H1 (cell line): ENCODE measurements at regions not wholly inside any gene's neighbourhood (a gene's known extent, or its start where the extent isn't known, plus 50 kb on each side); places are given as distances from the start of the nearest gene placed in this dataset.

Experiments used
- CTCF ChIA-PET: fragments of 300-600 bp; sonication (Branson Sonifier 250); formaldehyde crosslinking; loops from one replicate; lab custom pipeline; 2021; ENCODE audit not compliant: partially characterized antibody; lab: Charles Lee
- POLR2A ChIA-PET: fragments of 300-600 bp; sonication (Branson Sonifier 250); formaldehyde crosslinking; loops from one replicate; lab custom pipeline; 2021; ENCODE audit warnings: inconsistent platforms; ENCODE audit not compliant: partially characterized antibody; lab: Charles Lee
- DNase-seq, 2 experiments: peaks; one replicate each; pipeline versions ENCODE4 v3.0.0 to v3.0.0-alpha.2; 2010 to 2022; ENCODE audit warnings: low spot score in 2 of 2, low read depth in 1 of 2, mixed read lengths in 1 of 2
- FAIRE-seq: peaks from 2 replicates; lab custom pipeline; 2011; peaks lifted over from hg19 to GRCh38; lab: Jason Lieb, UNC
- H2AFZ ChIP-seq: 2 replicates; pipeline ENCODE4 v1.8.1; 2012; ENCODE audit warnings: low read length, inconsistent platforms
- H2AK5ac ChIP-seq: 2 replicates; pipeline ENCODE4 v1.6.1; 2013; ENCODE audit warnings: low read depth, low read length
- H2BK120ac ChIP-seq: replicated peaks from 2 replicates; pipeline ENCODE3; 2013; ENCODE audit warnings: low read depth, low read length, inconsistent platforms
- H2BK12ac ChIP-seq: 2 replicates; pipeline ENCODE4 v1.6.1; 2013; ENCODE audit warnings: low read depth, low read length
- H2BK15ac ChIP-seq: 2 replicates; pipeline ENCODE4 v1.6.1; 2013; ENCODE audit warnings: low read length
- H2BK20ac ChIP-seq: 2 replicates; pipeline ENCODE4 v1.6.1; 2013; ENCODE audit warnings: low read length
- H2BK5ac ChIP-seq: 2 replicates; pipeline ENCODE4 v1.6.1; 2013; ENCODE audit warnings: low read depth, low read length
- H3K14ac ChIP-seq: 2 replicates; pipeline ENCODE4 v1.6.1; 2013; ENCODE audit warnings: inconsistent platforms; ENCODE audit not compliant: insufficient read length
- H3K18ac ChIP-seq: 2 replicates; pipeline ENCODE4 v1.6.1; 2013; ENCODE audit warnings: low read length; ENCODE audit errors: extremely low read depth
- H3K23ac ChIP-seq: 2 replicates; pipeline ENCODE4 v1.6.1; 2013; ENCODE audit warnings: inconsistent platforms; ENCODE audit not compliant: insufficient read length
- H3K23me2 ChIP-seq: 2 replicates; pipeline ENCODE4 v1.6.1; 2013; ENCODE audit warnings: low read depth, low read length
- H3K27ac ChIP-seq: 2 replicates; pipeline ENCODE4 v1.6.1; 2011; ENCODE audit warnings: low read depth, low read length, inconsistent platforms
- H3K27me3 ChIP-seq, 4 experiments: replicated peaks in 1 of 4; 1 replicate in 1 of 4; 2 replicates in 3 of 4; pipeline versions ENCODE4 v1.6.1 to v1.8.1; 2011 to 2013; ENCODE audit warnings: low read length in 3 of 4, mild to moderate bottlenecking in 3 of 4, inconsistent platforms in 2 of 4, mixed read lengths in 2 of 4, moderate library complexity in 1 of 4; ENCODE audit not compliant: control insufficient read depth in 3 of 4, insufficient read depth in 3 of 4; ENCODE audit errors: extremely low read depth in 1 of 4
- H3K36me3 ChIP-seq, 4 experiments: 2 replicates each; pipeline versions ENCODE4 v1.6.1 to v1.8.1; 2011 to 2013; ENCODE audit warnings: mild to moderate bottlenecking in 4 of 4, low read length in 3 of 4, moderate library complexity in 2 of 4, control low read depth in 1 of 4, inconsistent platforms in 1 of 4; ENCODE audit not compliant: insufficient read depth in 4 of 4, control insufficient read depth in 2 of 4
- H3K4ac ChIP-seq: replicated peaks from 2 replicates; pipeline ENCODE3; 2013; ENCODE audit warnings: low read length, low read depth, mixed read lengths, inconsistent platforms; ENCODE audit not compliant: insufficient read length
- H3K4me1 ChIP-seq, 4 experiments: replicated peaks in 1 of 4; 1 replicate in 1 of 4; 2 replicates in 3 of 4; pipeline versions ENCODE4 v1.6.1 to v1.8.1; 2011 to 2013; ENCODE audit warnings: low read length in 3 of 4, inconsistent platforms in 2 of 4, mixed read lengths in 1 of 4; ENCODE audit not compliant: insufficient read depth in 4 of 4, control insufficient read depth in 3 of 4
- H3K4me2 ChIP-seq, 2 experiments: 2 replicates each; pipeline versions ENCODE4 v1.6.1 to v1.8.1; 2011 to 2013; ENCODE audit warnings: low read depth in 2 of 2, low read length in 2 of 2, control low read depth in 1 of 2, inconsistent platforms in 1 of 2, mild to moderate bottlenecking in 1 of 2; ENCODE audit not compliant: insufficient read depth in 1 of 2
- H3K4me3 ChIP-seq, 4 experiments: fragments of 200-600, 300-600 bp in 1 of 4; sonication (generic), shearing (Covaris generic), sonication (Bioruptor Twin) in 1 of 4; 2 replicates each; pipeline versions ENCODE4 v1.5.1 to v1.8.1; 2011 to 2016; ENCODE audit warnings: low read length in 4 of 4, low read depth in 3 of 4, control low read depth in 2 of 4, inconsistent platforms in 2 of 4, mild to moderate bottlenecking in 2 of 4, mixed read lengths in 1 of 4, moderate library complexity in 1 of 4; ENCODE audit not compliant: insufficient read depth in 2 of 4; ENCODE audit errors: extremely low read depth in 1 of 4
- H3K56ac ChIP-seq: replicated peaks from 2 replicates; pipeline ENCODE3; 2013; ENCODE audit warnings: low read depth, mild to moderate bottlenecking, mixed read lengths, low read length, inconsistent platforms; ENCODE audit not compliant: insufficient read length
- H3K79me1 ChIP-seq: 2 replicates; pipeline ENCODE4 v1.6.1; 2013; ENCODE audit warnings: low read depth, low read length, control low read depth
- H3K79me2 ChIP-seq, 2 experiments: 2 replicates each; pipeline versions ENCODE4 v1.6.1 to v1.8.1; 2012 to 2013; ENCODE audit warnings: low read length in 2 of 2, mild to moderate bottlenecking in 2 of 2, inconsistent platforms in 1 of 2; ENCODE audit not compliant: insufficient read depth in 2 of 2, control insufficient read depth in 1 of 2
- H3K9ac ChIP-seq, 4 experiments: replicated peaks in 1 of 4; 1 replicate in 1 of 4; 2 replicates in 3 of 4; pipeline versions ENCODE4 v1.6.1 to v1.8.1; 2011 to 2013; ENCODE audit warnings: low read depth in 3 of 4, low read length in 3 of 4, control low read depth in 2 of 4, mild to moderate bottlenecking in 2 of 4, moderate library complexity in 2 of 4, inconsistent platforms in 1 of 4; ENCODE audit errors: extremely low read depth in 1 of 4
- H3K9me3 ChIP-seq, 2 experiments: 2 replicates each; pipeline versions ENCODE4 v1.6.1 to v1.8.1; 2012 to 2013; ENCODE audit warnings: mild to moderate bottlenecking in 2 of 2, moderate library complexity in 2 of 2, control low read depth in 1 of 2, inconsistent platforms in 1 of 2, low read depth in 1 of 2, low read length in 1 of 2, mixed read lengths in 1 of 2; ENCODE audit not compliant: insufficient read depth in 2 of 2
- H4K20me1 ChIP-seq, 2 experiments: replicated peaks in 1 of 2; 2 replicates each; pipeline versions ENCODE3 to v1.8.1; 2011 to 2013; ENCODE audit warnings: inconsistent platforms in 2 of 2, low read length in 2 of 2, mild to moderate bottlenecking in 1 of 2; ENCODE audit not compliant: insufficient read depth in 2 of 2, control insufficient read depth in 1 of 2
- H4K5ac ChIP-seq: 2 replicates; pipeline ENCODE4 v1.6.1; 2013; ENCODE audit warnings: low read length, low read depth, mixed read lengths, inconsistent platforms; ENCODE audit not compliant: insufficient read length
- H4K8ac ChIP-seq: 2 replicates; pipeline ENCODE4 v1.8.0; 2013; ENCODE audit warnings: mild to moderate bottlenecking, moderate library complexity, low read length, inconsistent platforms; ENCODE audit not compliant: insufficient read depth; ENCODE audit errors: extremely low read depth
- H4K91ac ChIP-seq: replicated peaks from 2 replicates; pipeline ENCODE3; 2013; ENCODE audit warnings: low read length, mixed read lengths, inconsistent platforms; ENCODE audit not compliant: insufficient read length
- MAX ChIP-seq: IDR thresholded peaks from 2 replicates; pipeline ENCODE4 v1.6.1; 2012; ENCODE audit warnings: inconsistent platforms
- TAF7 ChIP-seq: optimal IDR thresholded peaks from 2 replicates; pipeline ENCODE3; 2011; ENCODE audit warnings: low read depth, mild to moderate bottlenecking, inconsistent platforms, low read length, moderate library complexity, borderline replicate concordance
- WGBS, 2 experiments: shearing (Covaris generic) in 1 of 2; methylation state at CpG; one replicate each; pipeline versions ENCODE4 v1.1.6 to v1.1.7; 2013 to 2015; ENCODE audit warnings: low lambda C conversion rate in 2 of 2, mixed read lengths in 2 of 2, inconsistent platforms in 1 of 2, low coverage in 1 of 2, missing lambda C conversion rate in 1 of 2; ENCODE audit not compliant: insufficient replicate concordance in 2 of 2, insufficient coverage in 1 of 2, insufficient read length in 1 of 2; ENCODE audit errors: extremely low coverage in 1 of 2, missing lambda C conversion rate in 1 of 2; 5-methylcytosine and 5-hydroxymethylcytosine counted together

- H3K14ac ChIP-seq: no peak overlapping the region
- no peaks in the 10 kb centered on the region for H3K9me3 ChIP-seq
- no peak overlapping the region for H3K56ac ChIP-seq
- H3K23me2 ChIP-seq: no peaks in the 10 kb centered on the region
- ChIA-PET POLR2A (no interaction called here), CTCF (interaction anchor here (0.8 to 2.0 kb wide), 3 partner anchors 9 to 36 kb away, joined by 3 to 4 read pairs (median 3); no protein-coding TSS in a partner anchor)
- H3K36me3 ChIP-seq: no peaks in the 10 kb centered on the region
- H2AK5ac ChIP-seq: no peak overlapping the region
- no peak overlapping the region for H2BK12ac ChIP-seq
- no peak overlapping the region for H4K5ac ChIP-seq
- H4K91ac ChIP-seq: no peak overlapping the region
- DNase-seq (no peak), FAIRE-seq (no peak)
- no peak overlapping the region for H3K27ac ChIP-seq
- no peaks in the 10 kb centered on the region for H3K79me2 ChIP-seq
- no peak overlapping the region for H2BK20ac ChIP-seq
- TF ChIP-seq MAX (peak; percentile 75; the same call in 1 of the 2 replicates), TAF7 (no peak)
- WGBS, 2 experiments: 71% methylated on average over 2 of the region's 2 CpGs; no CpG with 5 or more reads in 1 of the 2 experiments
- peaks cover 0 to 4% (median 1%) of the 10 kb centered on the region in 4 experiments; a peak in 3 of 7 replicates for H3K4me1 ChIP-seq
- no peak overlapping the region for H3K4ac ChIP-seq
- no peak overlapping the region for H2BK5ac ChIP-seq
- no peak overlapping the region for H4K8ac ChIP-seq
- H2BK15ac ChIP-seq: no peak overlapping the region
- H2BK120ac ChIP-seq: no peak overlapping the region
- H4K20me1 ChIP-seq: no peaks in the 10 kb centered on the region
- H3K18ac ChIP-seq: no peak overlapping the region
- H2AFZ ChIP-seq: no peak overlapping the region
- no peaks in the 10 kb centered on the region for H3K79me1 ChIP-seq
- H3K23ac ChIP-seq: no peak overlapping the region
- H3K27me3 ChIP-seq: no peaks in the 10 kb centered on the region
- H3K4me3 ChIP-seq: no peak overlapping the region
- no peak overlapping the region for H3K9ac ChIP-seq
- H3K4me2 ChIP-seq: no peak overlapping the region
These were observed 1129.4 kb downstream of the TDRD15 start for GRCh38 chr2:22253171-22253570.
